NCI-H2196 (cell line): ENCODE measurements at regions not wholly inside any gene's neighbourhood (a gene's known extent, or its start where the extent isn't known, plus 50 kb on each side); places are given as distances from the start of the nearest gene placed in this dataset.
A peak's percentile ranks its signal among the peaks of the same experiment; 100 is the strongest.
"Not testable (repeated sequence)": the region's sequence is repeated elsewhere in the genome, so short reads cannot be mapped to it uniquely, and the experiment has no call there.

Source experiments
- DNase-seq: peaks from one replicate; lab custom pipeline; 2025; ENCODE audit not compliant: unreplicated experiment; lab: John Stamatoyannopoulos, UW

DNA sequence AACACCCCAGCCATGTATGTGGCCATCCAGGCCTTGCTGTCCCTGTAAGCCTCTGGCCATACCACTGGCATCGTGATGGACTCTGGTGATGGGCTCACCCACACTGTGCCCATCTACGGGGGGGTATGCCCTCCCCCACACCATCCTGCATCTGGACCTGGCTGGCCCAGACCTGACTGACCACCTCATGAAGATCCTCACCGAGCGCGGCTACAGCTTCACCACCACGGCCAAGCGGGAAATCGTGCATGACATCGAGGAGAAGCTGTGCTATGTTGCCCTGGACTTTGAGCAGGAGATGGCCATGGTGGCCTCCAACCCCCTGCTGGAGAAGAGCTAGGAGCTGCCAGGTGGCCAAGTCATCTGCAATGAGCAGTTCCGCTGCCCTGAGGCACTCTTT, 80.4 kb upstream of the ZCCHC2 start:
- DNase-seq, result no peak

DNA sequence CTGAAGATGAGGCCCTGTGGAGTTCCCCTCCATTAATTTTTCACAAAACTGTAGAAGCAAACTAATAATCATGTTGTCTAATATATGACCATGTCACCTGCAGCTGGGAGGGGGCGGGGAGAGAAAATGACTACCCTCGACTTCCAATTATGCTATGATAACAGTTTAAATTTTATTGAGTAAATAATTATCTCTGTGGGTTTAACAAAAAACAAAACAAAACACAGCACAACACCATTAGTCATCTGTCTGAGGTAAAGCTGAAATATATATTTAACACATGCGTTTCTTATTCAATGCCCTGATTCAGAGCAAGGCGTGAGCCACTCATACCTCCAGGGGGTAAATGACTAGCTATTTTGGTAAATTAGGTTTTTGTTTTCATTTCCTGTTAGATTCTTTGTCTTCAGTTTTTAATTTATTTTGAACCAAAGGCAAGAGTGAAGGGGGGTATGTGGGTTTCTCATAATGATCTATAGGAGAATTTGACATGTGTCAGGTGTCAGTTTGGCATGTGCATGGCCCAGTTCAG, 77.4 kb upstream of the ZCCHC2 start:
- DNase-seq, result no peak

DNA sequence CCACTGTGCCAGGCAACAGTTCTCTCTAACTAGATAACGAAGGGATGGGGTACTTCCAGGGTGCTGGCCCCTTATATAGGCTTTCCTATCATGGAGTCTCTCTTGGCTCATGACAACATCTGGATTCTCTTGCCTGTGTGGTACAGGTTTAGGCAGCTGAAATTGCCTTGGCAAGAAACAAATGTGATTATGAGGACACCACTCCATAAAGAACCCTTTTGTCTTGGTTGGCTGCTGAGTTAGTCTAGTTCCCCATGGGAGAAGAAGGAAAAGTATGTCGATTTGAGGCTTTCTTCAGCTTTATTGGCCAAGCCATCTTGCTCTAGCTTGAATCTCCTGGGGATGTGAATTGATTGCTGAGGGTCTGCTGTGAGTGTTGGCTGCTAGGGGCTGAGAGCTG, 76.3 kb upstream of the ZCCHC2 start:
- DNase-seq, result no peak

DNA sequence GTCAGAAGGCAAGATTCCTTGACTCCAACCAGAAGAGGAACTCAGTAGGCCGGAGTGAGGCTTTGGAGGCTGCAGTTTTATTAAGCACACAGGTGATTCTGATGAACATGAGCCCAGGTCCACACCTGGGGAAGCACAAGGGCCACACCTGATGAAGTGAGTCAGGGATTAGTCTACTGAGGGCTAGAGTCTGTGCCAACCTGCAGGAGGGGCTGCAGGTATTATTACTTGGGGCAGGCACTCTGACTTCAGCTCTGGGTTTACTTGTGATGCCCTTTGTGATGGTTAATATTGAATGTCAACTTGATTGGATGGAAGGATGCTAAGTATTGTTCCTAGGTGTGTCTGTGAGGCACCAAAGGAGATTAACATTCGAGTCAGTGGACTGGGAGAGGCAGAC, 75.2 kb upstream of the ZCCHC2 start:
- no peak for DNase-seq

DNA sequence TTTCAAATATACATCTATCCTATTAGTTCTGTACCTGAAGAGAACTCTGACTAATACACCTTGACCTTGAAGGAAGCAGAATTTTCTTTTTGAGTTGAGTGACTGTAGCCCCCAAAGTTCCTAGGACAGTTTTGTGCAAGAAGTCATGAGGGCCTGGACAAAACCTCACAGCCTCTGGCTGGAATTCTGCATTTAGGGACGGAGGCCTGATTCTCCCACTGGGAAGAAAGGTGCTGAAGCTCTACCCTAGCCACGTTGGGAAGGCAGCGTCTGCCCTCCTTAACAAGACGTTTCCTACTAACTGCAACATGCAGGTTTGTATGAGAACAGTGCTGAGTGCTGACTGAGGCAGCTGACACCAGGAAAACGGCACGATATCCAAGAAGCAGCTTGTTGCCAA, 74.4 kb upstream of the ZCCHC2 start:
- DNase-seq, result no peak

DNA sequence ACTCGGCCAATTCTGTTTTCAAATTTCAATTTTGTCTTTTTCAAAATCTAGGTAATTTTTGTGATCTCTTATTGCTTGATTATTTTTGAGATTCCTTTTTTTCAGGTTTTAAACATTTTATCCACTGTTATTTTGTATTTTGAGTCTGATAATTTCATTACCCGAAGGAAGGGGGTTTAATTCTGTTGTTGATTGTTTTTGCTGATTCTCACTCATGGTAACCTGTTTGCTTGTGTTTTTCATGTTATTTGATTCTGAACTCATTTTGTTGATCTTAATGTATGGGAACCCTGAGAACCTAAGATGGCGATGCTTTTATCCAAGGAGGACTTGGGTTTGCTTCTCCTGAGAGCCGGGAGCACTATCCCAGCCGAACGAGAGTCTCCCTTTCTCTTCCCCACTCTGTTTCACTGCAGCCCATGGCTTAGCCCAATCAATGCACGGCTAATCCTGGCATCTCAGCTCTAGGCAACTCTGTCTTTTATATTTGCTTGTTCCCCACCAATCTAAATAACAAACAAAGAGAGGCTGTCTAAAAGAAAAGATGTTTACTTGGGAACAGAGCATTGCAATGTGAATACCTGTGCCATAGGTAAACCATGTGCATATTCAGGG, 73.2 kb upstream of the ZCCHC2 start:
- DNase-seq, result no peak

DNA sequence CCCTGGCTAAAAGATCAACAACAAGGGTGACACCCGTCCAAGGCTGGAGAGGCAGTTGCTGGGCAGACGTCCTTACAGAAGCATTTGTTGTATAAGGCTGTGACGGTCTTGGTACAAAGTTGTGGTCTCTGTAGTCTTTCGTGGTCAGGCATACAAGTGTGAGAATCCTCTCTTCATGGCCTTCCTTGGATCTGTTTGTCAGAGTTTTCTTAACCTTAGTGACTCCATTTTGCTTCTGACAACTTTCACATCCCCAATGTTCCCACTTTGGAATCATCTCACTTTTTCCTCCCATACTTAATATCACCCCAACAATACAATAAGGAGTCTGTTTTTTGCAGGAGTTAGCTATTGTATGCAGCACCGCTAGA, 72.7 kb upstream of the ZCCHC2 start:
- no peak for DNase-seq

DNA sequence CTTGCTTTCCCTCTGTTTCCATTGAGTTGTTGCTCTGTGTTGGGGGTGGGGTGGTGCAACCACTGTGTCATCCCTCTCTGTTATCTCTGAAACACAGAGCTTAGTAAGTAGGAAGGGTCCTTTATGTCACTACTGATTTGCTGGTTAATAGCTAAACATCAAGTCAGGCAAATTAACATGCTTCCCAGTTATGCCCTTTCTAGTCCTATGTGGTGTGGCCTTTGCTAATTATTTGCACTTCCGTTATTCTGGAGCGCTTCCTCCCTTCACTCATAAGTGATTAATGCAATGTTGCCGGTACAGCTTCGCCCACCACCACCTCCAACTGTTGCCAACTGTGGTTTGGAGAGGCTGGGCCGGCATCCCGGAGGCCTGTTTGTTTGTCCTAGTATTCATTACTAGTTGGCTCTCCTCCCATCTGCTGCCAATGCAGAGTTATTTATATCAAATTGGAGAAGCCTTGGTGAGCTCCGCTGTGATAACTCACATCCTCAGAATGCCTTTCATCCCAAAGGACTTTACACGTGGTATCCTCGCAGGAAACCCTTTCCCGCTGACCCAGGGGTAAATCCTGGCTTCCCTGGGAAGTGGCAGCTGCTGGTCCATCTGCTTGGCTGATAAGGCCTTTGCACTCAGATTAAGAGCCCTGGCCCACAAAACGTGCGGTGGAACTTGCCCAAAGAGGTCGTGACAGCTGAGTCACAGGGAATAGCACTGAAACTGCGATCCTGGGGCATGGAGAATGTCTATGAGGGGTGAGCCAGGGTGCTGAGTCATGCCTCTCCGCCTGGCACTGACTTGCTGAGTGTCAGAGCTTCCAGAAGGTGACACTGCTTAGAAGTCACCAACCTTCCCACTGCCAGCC, 72.0 kb upstream of the ZCCHC2 start:
- DNase-seq, result peak; percentile 52

DNA sequence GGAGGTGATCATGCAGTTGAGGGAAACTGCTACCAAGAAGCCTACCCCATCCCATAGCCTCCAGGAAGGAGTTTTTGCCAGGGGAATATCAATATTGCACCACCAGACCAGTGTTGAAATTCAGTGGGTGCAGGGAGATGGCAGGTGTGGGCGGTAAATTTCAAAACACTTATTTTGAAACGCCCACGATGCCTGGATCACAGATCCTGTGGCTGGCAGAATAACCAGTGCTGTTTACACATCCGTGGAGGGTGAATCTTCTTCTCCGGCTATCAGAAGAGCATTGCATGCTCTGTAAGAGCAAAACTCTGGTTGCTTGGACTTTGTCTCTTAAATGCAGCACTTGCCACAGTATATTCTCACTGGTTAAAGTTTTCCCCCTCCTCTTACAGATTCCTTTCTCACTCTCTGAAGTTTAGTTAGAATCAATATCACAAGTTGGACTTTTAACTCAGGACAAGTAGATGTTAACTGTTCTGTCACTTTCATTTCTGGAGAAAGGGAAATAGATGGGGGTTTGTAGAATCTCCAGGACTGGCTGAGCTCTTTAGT, 70.5 kb upstream of the ZCCHC2 start:
- DNase-seq, result no peak

DNA sequence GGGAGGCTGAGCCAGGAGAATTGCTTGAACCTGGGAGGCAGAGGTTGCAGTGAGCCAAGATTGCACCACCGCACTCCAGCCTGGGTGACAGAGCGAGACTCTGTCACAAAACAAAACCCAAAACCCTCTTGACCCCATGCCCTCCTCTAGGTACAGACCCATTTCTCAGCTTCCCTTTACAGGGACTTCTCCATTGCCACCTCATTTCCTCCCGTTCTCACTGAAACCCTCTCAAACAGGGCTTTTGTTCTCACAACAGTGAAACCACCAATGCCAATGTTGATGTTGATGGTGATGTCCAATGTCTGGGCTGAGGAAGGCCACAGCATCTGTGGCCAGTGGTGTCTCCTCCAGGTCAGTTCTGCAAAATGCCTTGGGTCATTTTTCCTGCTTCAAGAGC, 69.0 kb upstream of the ZCCHC2 start:
- DNase-seq, result no peak

DNA sequence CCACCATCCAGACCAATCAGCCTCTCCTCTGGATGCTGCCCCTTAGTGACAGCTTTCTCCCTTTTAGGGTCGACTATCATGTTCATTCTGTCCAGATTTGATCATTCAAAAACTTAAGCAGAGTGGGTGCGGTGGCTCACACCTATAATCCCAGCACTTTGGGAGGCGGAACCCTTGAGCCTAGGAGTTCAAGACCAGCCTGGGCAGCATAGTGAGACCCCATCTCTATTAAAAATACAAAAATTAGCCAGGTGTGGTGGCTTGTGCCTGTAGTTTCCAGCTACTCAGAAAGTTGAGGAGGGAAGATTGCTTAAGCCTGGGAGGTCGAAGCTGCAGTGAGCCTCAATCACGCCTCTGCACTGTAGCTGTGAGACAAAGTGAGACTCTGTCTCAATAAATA, 68.3 kb upstream of the ZCCHC2 start:
- no peak for DNase-seq

DNA sequence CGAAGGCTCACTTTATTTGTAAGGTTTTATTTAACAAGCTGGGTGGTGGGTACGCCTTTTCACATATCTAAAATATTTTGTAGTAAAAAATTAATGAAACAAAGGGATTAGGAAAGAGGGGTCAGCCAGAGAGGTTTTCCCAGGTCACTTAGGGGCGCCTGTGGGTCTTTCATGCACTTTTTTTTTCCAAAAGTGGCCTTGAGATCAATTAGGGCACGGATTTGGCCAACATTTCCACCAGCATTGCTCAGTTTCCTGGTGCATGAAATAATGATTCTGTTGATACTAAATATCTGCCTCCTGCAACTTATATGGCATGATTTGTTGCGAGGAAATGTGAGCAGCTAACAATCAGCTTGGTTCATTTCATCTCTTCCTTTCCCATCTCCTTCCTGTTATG, 67.6 kb upstream of the ZCCHC2 start:
- DNase-seq, result no peak

DNA sequence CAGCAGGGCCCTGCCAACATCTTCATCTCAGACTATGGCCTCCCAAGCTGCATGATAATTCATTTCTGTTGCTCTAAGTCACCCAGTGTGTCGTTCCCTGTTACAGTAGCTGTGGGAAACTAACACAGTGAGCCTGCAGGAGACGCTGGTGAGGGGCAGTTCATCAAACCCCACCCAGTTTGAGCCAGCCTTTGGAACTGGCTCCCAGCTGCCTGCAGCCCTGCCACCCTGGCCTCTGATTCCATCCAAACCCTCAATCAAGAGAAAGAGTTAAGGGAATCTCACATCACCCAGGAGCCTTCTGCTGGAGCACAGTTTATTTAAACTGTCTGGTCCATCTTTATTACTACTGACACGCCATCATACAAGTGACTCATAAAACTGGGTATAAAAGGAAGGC, 64.9 kb upstream of the ZCCHC2 start:
- DNase-seq, result no peak

DNA sequence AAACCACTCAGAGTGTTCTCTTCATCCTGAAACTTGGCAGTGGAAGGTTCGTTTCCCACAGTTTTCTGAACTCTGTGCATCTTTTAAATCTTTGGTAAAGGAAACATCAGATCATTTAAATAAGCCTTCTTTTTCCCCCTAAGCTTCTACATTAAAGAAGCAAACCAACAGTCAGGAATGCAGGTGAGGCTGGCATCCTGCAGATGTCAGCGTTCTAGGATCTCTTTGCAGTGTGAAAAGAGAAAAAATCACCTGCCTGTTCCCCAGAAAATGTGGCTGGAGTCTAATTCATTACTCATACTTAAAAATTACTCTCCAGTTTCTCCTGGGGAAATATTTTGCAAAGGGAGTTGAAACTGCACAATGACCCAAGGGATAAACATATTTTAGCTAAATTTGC, 64.5 kb upstream of the ZCCHC2 start:
- DNase-seq, result no peak

DNA sequence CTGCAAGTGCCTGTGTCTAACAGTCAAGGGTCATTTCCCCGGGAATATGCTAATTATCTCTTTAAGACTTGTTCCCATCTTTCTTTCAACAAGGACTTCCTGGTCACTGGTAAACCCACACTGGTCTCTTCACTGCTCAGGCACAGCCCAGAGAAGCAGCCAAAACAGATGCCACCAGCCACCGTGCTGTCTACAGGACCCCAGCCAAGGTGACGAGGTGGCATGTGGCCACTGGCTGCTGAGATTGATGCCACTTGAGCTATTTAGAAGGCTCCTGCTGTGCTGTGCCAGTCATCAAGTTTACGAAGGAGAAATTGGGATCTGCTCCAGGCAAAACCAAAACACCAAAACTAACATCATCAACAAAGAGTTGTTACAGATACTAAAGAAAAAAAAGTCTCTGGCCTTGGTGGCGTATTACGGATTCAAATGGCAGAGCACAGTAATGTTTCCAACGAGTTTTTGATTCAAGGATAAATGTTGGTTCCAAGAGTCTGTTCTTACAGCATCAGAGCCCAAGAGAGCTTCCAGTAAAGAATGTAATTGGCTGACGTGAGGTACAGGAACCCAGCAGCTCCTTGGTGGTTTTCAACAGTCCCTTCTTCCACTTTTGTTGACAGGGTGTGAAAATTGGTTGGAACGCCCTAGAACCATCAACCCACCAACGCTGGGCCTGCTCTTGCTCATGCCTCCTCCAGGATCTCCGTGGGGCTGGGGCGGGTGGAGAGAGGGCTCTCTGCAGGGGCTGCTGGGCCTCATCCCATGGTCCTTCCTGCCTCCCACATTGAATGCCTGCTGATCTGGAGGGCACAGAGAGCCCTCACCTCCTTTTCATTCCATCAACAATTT, 63.7 kb upstream of the ZCCHC2 start:
- no peak for DNase-seq

DNA sequence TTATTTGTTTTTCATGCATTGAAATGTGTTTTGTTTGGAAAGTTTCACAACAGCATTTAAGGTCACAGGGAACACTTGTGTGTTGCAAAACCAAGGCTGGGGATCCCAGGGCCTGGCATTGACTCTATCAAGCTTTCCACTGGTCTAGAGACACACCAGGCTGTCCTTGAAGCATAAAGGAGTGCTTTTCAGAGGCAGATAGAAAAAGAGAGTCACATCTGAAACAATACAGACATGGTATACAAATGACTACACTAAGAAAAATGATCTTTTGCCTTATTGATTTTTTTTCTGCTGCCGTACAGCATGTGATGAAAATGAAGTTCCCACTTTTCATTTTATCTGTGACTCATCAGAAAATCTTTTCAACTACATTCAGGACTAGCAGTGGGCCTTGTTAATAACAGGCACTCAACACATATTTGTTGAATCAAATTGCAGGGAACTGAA, 61.9 kb upstream of the ZCCHC2 start:
- no peak for DNase-seq

DNA sequence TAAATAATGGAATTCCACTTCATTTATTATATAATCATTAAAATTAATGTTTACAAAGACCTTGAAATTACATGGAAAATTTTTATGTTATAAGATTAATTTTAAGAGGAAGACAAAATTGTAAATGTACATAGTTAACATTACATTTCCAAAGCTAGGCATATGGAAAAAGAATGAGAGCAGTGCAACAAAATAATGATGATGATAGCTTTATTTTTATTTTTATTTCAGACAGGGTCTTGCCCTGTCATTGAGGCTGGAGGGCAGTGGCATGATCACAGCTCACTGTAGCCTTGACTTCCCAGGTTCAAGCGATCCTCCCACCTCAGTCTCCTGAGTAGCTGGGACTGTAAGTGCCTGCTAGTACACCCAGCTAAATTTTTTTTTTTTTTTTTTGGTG, 61.2 kb upstream of the ZCCHC2 start:
- no peak for DNase-seq

DNA sequence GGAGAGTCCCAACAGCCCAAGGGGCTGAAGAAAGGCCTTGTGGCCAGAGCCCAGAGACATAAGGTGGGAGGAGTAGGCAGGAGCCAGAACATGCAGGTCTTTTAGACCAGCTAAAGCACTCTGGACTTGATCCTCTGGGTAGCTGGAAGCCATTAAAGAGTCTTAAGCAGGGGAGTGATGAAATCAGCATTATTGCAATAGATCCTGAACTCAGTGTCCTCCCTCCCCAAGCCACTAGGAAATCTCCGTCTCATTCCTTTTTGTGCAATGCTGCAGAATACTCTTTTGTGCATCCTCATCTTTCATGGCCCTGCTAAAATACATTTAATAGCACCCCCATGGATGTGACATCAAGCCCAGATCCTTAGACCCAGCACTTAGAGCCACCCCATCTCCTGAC, 58.6 kb upstream of the ZCCHC2 start:
- DNase-seq, result no peak

DNA sequence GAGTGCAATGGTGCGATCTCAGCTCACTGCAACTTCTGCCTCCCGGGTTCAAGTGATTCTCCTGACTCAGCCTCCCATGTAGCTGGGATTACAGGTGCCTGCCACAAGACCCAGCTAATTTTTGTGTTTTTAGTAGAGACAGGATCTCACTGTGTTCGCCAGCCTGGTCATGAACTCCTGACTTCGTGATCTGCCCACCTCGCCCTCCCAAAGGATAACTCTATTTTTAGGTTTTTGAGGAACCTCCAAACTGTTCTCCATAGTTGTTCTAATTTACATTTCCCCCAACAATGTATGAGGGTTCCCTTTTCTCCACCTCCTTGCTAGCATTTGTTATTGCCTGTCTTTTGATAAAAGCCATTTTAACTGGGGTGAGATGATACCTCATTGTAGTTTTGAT, 53.7 kb upstream of the ZCCHC2 start:
- DNase-seq, result not testable (repeated sequence)
